ENCODE measurements at regions not wholly inside any gene's neighbourhood (a gene's known extent, or its start where the extent isn't known, plus 50 kb on each side); places are given as distances from the start of the nearest gene placed in this dataset.

DNA sequence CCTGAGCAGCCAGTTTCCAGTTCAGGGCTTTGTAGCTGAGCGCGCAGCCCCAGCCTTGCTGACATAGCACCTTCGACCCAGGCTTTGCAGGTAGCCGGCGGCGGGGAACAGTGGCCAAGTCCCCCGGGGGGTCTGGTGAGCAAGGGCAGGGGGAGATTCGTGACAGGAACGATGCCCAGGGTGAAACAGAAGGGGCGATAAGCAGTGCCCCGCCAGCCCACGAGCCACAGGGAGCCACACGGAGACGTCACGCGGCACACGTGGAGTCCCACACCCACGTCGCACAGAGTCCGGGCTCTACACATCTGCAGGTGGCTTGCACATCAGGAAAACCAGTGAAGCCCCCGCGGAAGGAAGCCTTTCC is 127.2 kb downstream of the SOX1 start (continued):
- TF ChIP-seq, protein P1, sequence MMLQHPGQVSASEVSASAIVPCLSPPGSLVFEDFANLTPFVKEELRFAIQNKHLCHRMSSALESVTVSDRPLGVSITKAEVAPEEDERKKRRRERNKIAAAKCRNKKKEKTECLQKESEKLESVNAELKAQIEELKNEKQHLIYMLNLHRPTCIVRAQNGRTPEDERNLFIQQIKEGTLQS (IDR thresholded peaks at IDR 0.05): no peak
- no peak for TF ChIP-seq EGR1 (IDR thresholded peaks at IDR 0.05; ENCODE audit: low read depth)

DNA sequence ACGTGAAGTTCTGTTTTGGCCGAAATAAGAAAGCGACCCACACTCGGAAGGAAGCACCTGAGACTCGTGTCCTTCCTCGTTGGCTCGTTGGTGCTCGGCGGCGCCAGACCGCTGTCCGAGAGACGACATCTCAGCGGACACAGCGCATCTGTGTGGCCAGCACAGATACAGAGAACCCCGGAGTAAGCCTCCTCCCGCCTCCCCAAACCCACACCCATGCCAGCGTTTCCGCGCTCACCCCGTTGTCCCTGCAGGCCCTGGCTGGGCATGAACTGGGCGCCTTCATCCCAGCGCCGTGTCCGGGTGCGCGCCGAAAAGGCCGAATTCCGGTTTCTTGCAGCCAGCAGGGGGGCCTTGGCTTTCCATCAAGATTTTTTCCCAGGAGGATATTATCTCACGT is 127.6 kb downstream of the SOX1 start:
- ATAC-seq (no peak), DNase-seq (ENCODE audit: low read depth, low spot score) (no peak)
- ChIA-PET CTCF (no interaction called here), RAD21 (ENCODE audit: low non-redundant PET in 1 of 2, low total read pairs in 2 of 2, uncharacterized antibody in 2 of 2, unreplicated experiment in 2 of 2) (no interaction called here), POLR2A (no interaction called here)
- Histone ChIP-seq H3K9me3 (ENCODE audit: control insufficient read depth in 1 of 2, insufficient read depth in 1 of 2, low read depth in 1 of 2, low read length in 2 of 2) (peaks cover 0 to 6% of the 10 kb centered on the region in 2 experiments; a peak in 1 of 4 replicates), H3K4me1 (ENCODE audit: control insufficient read depth in 1 of 2, insufficient read depth in 2 of 2, low read length in 2 of 2) (no peaks in the 10 kb centered on the region), H3K9me2 (ENCODE audit: insufficient read depth) (no peaks in the 10 kb centered on the region), H3K27me3 (ENCODE audit: insufficient read depth, low read length) (no peaks in the 10 kb centered on the region), H4K20me1 (ENCODE audit: insufficient read depth) (no peaks in the 10 kb centered on the region), H3K4me2 (ENCODE audit: low read length) (no peak overlapping the region), H3K9ac (ENCODE audit: low read length) (no peak overlapping the region), H3K27ac (ENCODE audit: low read depth, low read length) (no peak overlapping the region), H3K36me3 (ENCODE audit: control insufficient read depth in 1 of 2, insufficient read depth in 2 of 2, low read length in 2 of 2) (no peaks in the 10 kb centered on the region), H3K4me3 (replicated peaks in 1 of 2; ENCODE audit: low read depth in 1 of 2, low read length in 2 of 2) (no peak overlapping the region), H3K79me2 (ENCODE audit: insufficient read depth, low read length) (no peaks in the 10 kb centered on the region), H2AFZ (ENCODE audit: low read depth, low read length, poor library complexity, severe bottlenecking) (no peak overlapping the region)
- intact Hi-C loops (cut with micrococcal nuclease): no loop called here
- no TSS peak for BruUV-seq (replicated peaks)
- no peak for TF ChIP-seq SIN3A (IDR thresholded peaks at IDR 0.05; ENCODE audit: low read depth)
- TF ChIP-seq, protein P1 (IDR thresholded peaks at IDR 0.05): no peak
- no peak for TF ChIP-seq ZNF274 (IDR thresholded peaks at IDR 0.05; ENCODE audit: low read depth, low read length)
- no peak for TF ChIP-seq CEBPB (IDR thresholded peaks at IDR 0.05; ENCODE audit: low read depth)
- no peak for TF ChIP-seq EZH2phosphoT487 (IDR thresholded peaks at IDR 0.05; ENCODE audit: borderline replicate concordance)
- TF ChIP-seq, protein P2, sequence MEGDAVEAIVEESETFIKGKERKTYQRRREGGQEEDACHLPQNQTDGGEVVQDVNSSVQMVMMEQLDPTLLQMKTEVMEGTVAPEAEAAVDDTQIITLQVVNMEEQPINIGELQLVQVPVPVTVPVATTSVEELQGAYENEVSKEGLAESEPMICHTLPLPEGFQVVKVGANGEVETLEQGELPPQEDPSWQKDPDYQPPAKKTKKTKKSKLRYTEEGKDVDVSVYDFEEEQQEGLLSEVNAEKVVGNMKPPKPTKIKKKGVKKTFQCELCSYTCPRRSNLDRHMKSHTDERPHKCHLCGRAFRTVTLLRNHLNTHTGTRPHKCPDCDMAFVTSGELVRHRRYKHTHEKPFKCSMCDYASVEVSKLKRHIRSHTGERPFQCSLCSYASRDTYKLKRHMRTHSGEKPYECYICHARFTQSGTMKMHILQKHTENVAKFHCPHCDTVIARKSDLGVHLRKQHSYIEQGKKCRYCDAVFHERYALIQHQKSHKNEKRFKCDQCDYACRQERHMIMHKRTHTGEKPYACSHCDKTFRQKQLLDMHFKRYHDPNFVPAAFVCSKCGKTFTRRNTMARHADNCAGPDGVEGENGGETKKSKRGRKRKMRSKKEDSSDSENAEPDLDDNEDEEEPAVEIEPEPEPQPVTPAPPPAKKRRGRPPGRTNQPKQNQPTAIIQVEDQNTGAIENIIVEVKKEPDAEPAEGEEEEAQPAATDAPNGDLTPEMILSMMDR (IDR thresholded peaks at IDR 0.05 in 2 of 3, conservative IDR thresholded peaks at IDR 0.05 in 1 of 3; ENCODE audit: borderline replicate concordance in 1 of 3, insufficient read depth in 1 of 3, low read depth in 2 of 3, low read length in 2 of 3): no peak
- TF ChIP-seq, protein P3, sequence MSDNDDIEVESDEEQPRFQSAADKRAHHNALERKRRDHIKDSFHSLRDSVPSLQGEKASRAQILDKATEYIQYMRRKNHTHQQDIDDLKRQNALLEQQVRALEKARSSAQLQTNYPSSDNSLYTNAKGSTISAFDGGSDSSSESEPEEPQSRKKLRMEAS (IDR thresholded peaks at IDR 0.05): no peak
- no peak for TF ChIP-seq POLR2AphosphoS5 (IDR thresholded peaks at IDR 0.05; ENCODE audit: low read depth, low read length)
- TF ChIP-seq EZH2 (IDR thresholded peaks at IDR 0.05): no peak
- TF ChIP-seq ELF1 (IDR thresholded peaks at IDR 0.05; ENCODE audit: borderline replicate concordance, low read depth): no peak
- no peak for TF ChIP-seq TCF7L2 (IDR thresholded peaks at IDR 0.05; ENCODE audit: borderline replicate concordance, extremely low read depth, insufficient read depth, insufficient read length)
- TF ChIP-seq, protein P4, sequence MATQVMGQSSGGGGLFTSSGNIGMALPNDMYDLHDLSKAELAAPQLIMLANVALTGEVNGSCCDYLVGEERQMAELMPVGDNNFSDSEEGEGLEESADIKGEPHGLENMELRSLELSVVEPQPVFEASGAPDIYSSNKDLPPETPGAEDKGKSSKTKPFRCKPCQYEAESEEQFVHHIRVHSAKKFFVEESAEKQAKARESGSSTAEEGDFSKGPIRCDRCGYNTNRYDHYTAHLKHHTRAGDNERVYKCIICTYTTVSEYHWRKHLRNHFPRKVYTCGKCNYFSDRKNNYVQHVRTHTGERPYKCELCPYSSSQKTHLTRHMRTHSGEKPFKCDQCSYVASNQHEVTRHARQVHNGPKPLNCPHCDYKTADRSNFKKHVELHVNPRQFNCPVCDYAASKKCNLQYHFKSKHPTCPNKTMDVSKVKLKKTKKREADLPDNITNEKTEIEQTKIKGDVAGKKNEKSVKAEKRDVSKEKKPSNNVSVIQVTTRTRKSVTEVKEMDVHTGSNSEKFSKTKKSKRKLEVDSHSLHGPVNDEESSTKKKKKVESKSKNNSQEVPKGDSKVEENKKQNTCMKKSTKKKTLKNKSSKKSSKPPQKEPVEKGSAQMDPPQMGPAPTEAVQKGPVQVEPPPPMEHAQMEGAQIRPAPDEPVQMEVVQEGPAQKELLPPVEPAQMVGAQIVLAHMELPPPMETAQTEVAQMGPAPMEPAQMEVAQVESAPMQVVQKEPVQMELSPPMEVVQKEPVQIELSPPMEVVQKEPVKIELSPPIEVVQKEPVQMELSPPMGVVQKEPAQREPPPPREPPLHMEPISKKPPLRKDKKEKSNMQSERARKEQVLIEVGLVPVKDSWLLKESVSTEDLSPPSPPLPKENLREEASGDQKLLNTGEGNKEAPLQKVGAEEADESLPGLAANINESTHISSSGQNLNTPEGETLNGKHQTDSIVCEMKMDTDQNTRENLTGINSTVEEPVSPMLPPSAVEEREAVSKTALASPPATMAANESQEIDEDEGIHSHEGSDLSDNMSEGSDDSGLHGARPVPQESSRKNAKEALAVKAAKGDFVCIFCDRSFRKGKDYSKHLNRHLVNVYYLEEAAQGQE (IDR thresholded peaks at IDR 0.05; ENCODE audit: low read depth): no peak
- no peak for TF ChIP-seq JUND (IDR thresholded peaks at IDR 0.05)
- TF ChIP-seq RAD21 (IDR thresholded peaks at IDR 0.05; ENCODE audit: low read depth): no peak
- no peak for TF ChIP-seq EGR1 (IDR thresholded peaks at IDR 0.05; ENCODE audit: low read depth)
- no peak for TF ChIP-seq POLR2A (IDR thresholded peaks at IDR 0.05; ENCODE audit: borderline replicate concordance, extremely low read depth, insufficient read depth, insufficient read length)
- TF ChIP-seq SRF (IDR thresholded peaks at IDR 0.05; ENCODE audit: low read depth): no peak
